ENCODE measurements at regions not wholly inside any gene's neighbourhood (a gene's known extent, or its start where the extent isn't known, plus 50 kb on each side); places are given as distances from the start of the nearest gene placed in this dataset.
"Not testable (repeated sequence)": the region's sequence is repeated elsewhere in the genome, so short reads cannot be mapped to it uniquely, and the experiment has no call there.

DNA sequence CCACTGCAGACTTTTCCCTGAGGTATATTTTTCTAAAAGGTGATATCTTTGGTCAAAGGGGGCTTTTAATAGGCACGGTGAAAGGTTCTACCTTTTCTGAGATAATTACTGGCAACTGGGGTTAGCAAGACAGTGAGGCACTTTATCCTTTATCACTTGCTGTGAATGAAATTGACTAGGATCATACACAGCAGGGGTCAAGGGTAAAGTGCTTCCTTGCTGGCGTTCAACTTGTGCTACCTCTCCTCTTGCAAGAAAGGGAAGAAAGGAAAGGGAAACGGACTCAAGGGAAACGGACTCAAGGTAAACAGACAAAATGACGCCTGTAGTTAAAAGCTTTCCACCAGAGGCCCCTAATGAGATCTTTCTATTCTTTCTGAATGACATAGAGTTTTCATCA, 78.6 kb upstream of the RAPGEF2 start:
- H3K27ac Mint-ChIP-seq (ENCODE audit: unreplicated experiment) = no peak overlapping the region
- no peak for DNase-seq (ENCODE audit: low spot score)
- H3K4me1 Mint-ChIP-seq (ENCODE audit: low read depth) = peaks cover 25% of the 10 kb centered on the region
- TF ChIP-seq, protein P1, sequence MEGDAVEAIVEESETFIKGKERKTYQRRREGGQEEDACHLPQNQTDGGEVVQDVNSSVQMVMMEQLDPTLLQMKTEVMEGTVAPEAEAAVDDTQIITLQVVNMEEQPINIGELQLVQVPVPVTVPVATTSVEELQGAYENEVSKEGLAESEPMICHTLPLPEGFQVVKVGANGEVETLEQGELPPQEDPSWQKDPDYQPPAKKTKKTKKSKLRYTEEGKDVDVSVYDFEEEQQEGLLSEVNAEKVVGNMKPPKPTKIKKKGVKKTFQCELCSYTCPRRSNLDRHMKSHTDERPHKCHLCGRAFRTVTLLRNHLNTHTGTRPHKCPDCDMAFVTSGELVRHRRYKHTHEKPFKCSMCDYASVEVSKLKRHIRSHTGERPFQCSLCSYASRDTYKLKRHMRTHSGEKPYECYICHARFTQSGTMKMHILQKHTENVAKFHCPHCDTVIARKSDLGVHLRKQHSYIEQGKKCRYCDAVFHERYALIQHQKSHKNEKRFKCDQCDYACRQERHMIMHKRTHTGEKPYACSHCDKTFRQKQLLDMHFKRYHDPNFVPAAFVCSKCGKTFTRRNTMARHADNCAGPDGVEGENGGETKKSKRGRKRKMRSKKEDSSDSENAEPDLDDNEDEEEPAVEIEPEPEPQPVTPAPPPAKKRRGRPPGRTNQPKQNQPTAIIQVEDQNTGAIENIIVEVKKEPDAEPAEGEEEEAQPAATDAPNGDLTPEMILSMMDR (IDR thresholded peaks at IDR 0.05) = no peak
- no peak overlapping the region for H3K4me3 Mint-ChIP-seq (ENCODE audit: unreplicated experiment)
- H3K27me3 Mint-ChIP-seq (ENCODE audit: low read depth) = no peaks in the 10 kb centered on the region
- H3K36me3 Mint-ChIP-seq (ENCODE audit: low read depth) = no peaks in the 10 kb centered on the region
- H3K9me3 Mint-ChIP-seq (ENCODE audit: low read depth) = no peaks in the 10 kb centered on the region

DNA sequence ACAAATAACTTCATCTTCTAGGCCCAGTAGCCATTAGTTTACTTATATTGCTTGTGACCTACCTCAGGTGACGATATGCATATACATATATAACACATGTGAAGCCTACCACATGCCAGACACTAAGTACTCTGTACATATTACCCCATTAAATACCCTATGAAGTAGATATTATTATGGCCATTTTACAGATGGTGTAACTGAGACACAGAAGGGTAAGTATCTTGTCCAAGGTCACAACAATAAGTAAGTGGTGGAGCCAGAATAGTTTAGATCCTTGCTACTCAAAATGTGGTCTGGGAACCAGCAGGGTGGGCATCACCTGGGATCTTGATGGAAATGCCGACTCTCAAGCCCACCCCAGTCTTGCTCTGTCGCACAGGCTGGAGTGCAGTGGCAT, 78.1 kb upstream of the RAPGEF2 start:
- H3K36me3 Mint-ChIP-seq (ENCODE audit: low read depth) = no peaks in the 10 kb centered on the region
- H3K27me3 Mint-ChIP-seq (ENCODE audit: low read depth) = no peaks in the 10 kb centered on the region
- TF ChIP-seq, protein P1 (IDR thresholded peaks at IDR 0.05) = no peak
- no peak for DNase-seq (ENCODE audit: low spot score)
- H3K9me3 Mint-ChIP-seq (ENCODE audit: low read depth) = no peaks in the 10 kb centered on the region
- H3K4me3 Mint-ChIP-seq (ENCODE audit: unreplicated experiment) = no peak overlapping the region
- peaks cover 29% of the 10 kb centered on the region for H3K4me1 Mint-ChIP-seq (ENCODE audit: low read depth)
- H3K27ac Mint-ChIP-seq (ENCODE audit: unreplicated experiment) = no peak overlapping the region

DNA sequence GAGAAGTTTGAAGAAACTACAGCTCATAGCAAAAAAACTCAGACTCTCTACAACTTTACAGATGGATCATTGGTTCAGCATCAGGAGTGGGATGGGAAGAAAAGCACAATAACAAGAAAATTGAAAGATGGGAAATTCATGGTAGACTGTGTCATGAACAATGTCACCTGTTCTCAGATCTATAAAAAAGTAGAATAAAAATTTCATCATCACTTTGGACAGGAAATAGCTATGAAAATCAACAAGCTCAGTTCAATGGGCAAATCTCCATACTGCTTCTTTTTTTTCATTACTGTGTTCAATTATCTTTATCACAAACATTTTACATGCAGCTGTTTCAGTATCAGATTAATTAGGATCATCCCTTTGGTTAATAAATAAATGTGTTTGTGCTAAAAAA, 76.5 kb upstream of the RAPGEF2 start:
- TF ChIP-seq, protein P1 (IDR thresholded peaks at IDR 0.05) = no peak
- Mint-ChIP-seq H3K4me3 (ENCODE audit: unreplicated experiment) (no peak overlapping the region), H3K9me3 (ENCODE audit: low read depth) (no peaks in the 10 kb centered on the region), H3K27me3 (ENCODE audit: low read depth) (no peaks in the 10 kb centered on the region), H3K27ac (ENCODE audit: unreplicated experiment) (no peak overlapping the region), H3K36me3 (ENCODE audit: low read depth) (no peaks in the 10 kb centered on the region), H3K4me1 (ENCODE audit: low read depth) (peaks cover 29% of the 10 kb centered on the region)
- no peak for DNase-seq (ENCODE audit: low spot score)

DNA sequence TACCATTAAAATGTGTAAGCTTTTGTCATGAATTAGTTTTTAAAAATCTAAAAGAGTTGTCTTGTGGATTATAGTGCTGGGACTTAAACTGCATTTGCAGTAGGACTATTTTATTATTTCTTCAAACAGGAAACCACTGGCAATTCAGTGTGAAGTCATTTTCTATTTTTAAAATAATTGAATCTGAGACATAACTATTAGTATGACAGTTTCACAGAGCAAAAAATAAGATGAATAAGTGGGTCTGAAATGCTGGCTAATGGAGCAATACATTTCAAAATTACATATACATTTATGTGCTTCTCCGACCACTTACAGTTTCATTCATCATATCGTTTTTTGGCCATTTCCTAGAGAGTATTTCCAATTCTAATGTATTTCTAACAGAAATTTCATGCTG, 75.3 kb upstream of the RAPGEF2 start:
- Mint-ChIP-seq H3K36me3 (ENCODE audit: low read depth) (no peaks in the 10 kb centered on the region), H3K9me3 (ENCODE audit: low read depth) (no peaks in the 10 kb centered on the region), H3K4me1 (ENCODE audit: low read depth) (peaks cover 23% of the 10 kb centered on the region), H3K27ac (ENCODE audit: unreplicated experiment) (peak overlapping the region; percentile 89), H3K27me3 (ENCODE audit: low read depth) (no peaks in the 10 kb centered on the region), H3K4me3 (ENCODE audit: unreplicated experiment) (no peak overlapping the region)
- TF ChIP-seq, protein P1 (IDR thresholded peaks at IDR 0.05) = no peak
- no peak for DNase-seq (ENCODE audit: low spot score)

DNA sequence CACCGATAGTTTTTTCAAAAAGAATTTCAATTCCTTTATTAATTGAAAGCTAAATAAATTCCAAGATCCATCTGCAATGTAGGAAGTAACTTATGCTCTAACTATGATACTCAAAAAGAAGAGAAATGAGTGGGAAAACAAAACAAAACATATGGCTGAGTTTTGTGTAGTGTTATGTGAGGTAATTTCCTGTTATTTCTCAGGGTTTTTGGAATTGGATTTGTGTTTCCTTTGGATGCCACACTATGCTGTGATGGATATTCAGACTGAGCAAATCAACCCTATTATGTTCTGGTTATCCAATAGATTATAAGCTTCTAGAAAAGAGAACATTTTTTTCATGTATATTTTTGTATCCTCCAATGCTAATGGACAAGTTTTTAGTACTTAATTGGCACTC, 73.4 kb upstream of the RAPGEF2 start:
- Mint-ChIP-seq H3K27me3 (ENCODE audit: low read depth) (no peaks in the 10 kb centered on the region), H3K4me1 (ENCODE audit: low read depth) (peaks cover 23% of the 10 kb centered on the region), H3K27ac (ENCODE audit: unreplicated experiment) (peak overlapping the region; percentile 33), H3K36me3 (ENCODE audit: low read depth) (no peaks in the 10 kb centered on the region), H3K9me3 (ENCODE audit: low read depth) (no peaks in the 10 kb centered on the region), H3K4me3 (ENCODE audit: unreplicated experiment) (no peak overlapping the region)
- no peak for DNase-seq (ENCODE audit: low spot score)
- TF ChIP-seq, protein P1 (IDR thresholded peaks at IDR 0.05) = no peak

DNA sequence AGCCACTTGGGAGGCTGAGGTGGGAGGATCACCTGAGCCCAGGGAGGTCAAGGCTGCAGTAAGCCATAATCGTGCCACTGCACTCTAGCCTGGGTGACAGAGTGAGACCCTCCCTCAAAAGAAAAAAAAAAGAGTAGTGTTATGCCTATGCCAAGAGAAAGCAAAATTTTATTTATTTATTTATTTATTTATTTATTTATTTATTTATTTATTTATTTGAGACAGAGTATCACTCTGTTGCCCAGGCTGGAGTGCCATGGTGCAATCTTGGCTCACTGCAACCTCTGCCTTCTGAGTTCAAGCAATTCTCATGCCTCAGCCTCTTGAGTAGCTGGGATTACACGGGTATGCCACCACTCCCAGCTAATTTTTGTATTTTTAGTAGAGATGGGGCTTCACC, 72.6 kb upstream of the RAPGEF2 start:
- H3K4me3 Mint-ChIP-seq (ENCODE audit: unreplicated experiment); H3K9me3 Mint-ChIP-seq (ENCODE audit: low read depth); H3K27me3 Mint-ChIP-seq (ENCODE audit: low read depth); H3K27ac Mint-ChIP-seq (ENCODE audit: unreplicated experiment); DNase-seq (ENCODE audit: low spot score); H3K36me3 Mint-ChIP-seq (ENCODE audit: low read depth): not testable (repeated sequence)
- peaks cover 23% of the 10 kb centered on the region for H3K4me1 Mint-ChIP-seq (ENCODE audit: low read depth)

All from chondrocyte (in vitro differentiated cells).